ENCODE measurements at regions not wholly inside any gene's neighbourhood (a gene's known extent, or its start where the extent isn't known, plus 50 kb on each side); places are given as distances from the start of the nearest gene placed in this dataset.

GRCh38 chr2:207216457-207216856, 50.7 kb upstream of the KLF7 start:
- H3K4me3 ChIP-seq (ENCODE audit: low read depth, low read length) = no peak overlapping the region
- TF ChIP-seq CTCF (IDR thresholded peaks at IDR 0.05; ENCODE audit: control insufficient read depth, extremely low read depth, insufficient read depth) = no peak
- DNase-seq (ENCODE audit: low read depth) = no peak

- no peak for TF ChIP-seq CTCF (IDR thresholded peaks at IDR 0.05; ENCODE audit: control insufficient read depth, extremely low read depth, insufficient read depth)
- DNase-seq (ENCODE audit: low read depth) = no peak
- H3K4me3 ChIP-seq (ENCODE audit: low read depth, low read length) = no peak overlapping the region
These were observed 51.7 kb upstream of the KLF7 start for GRCh38 chr2:207217442-207217841.

- TF ChIP-seq CTCF (IDR thresholded peaks at IDR 0.05; ENCODE audit: control insufficient read depth, extremely low read depth, insufficient read depth) = no peak
- H3K4me3 ChIP-seq (ENCODE audit: low read depth, low read length) = no peak overlapping the region
- no peak for DNase-seq (ENCODE audit: low read depth)
These were observed 53.4 kb upstream of the KLF7 start for GRCh38 chr2:207219081-207219630.

GRCh38 chr2:207219676-207220501, 54.1 kb upstream of the KLF7 start:
- DNase-seq (ENCODE audit: low read depth) = peak; percentile 49
- TF ChIP-seq CTCF (IDR thresholded peaks at IDR 0.05; ENCODE audit: control insufficient read depth, extremely low read depth, insufficient read depth) = no peak
- H3K4me3 ChIP-seq (ENCODE audit: low read depth, low read length) = no peak overlapping the region

- DNase-seq (ENCODE audit: low read depth) = no peak
- no peak overlapping the region for H3K4me3 ChIP-seq (ENCODE audit: low read depth, low read length)
- TF ChIP-seq CTCF (IDR thresholded peaks at IDR 0.05; ENCODE audit: control insufficient read depth, extremely low read depth, insufficient read depth) = no peak
These were observed 56.0 kb upstream of the KLF7 start for GRCh38 chr2:207221731-207222130.

- no peak for DNase-seq (ENCODE audit: low read depth)
- no peak overlapping the region for H3K4me3 ChIP-seq (ENCODE audit: low read depth, low read length)
- no peak for TF ChIP-seq CTCF (IDR thresholded peaks at IDR 0.05; ENCODE audit: control insufficient read depth, extremely low read depth, insufficient read depth)
These were observed 57.3 kb upstream of the KLF7 start for GRCh38 chr2:207223051-207223450.
